WERI-Rb-1 (cell line): ENCODE measurements at regions not wholly inside any gene's neighbourhood (a gene's known extent, or its start where the extent isn't known, plus 50 kb on each side); places are given as distances from the start of the nearest gene placed in this dataset.

Source experiments
- DNase-seq: peaks from one replicate; pipeline ENCODE4 v3.0.0-alpha.2; 2020
- H3K27ac ChIP-seq: fragments of 250-450 bp; sonication (Bioruptor Pico); 2 replicates; pipeline ENCODE4 v1.5.1; 2020; ENCODE audit warnings: mild to moderate bottlenecking, moderate library complexity
- H3K27me3 ChIP-seq: fragments of 250-450 bp; sonication (Bioruptor Pico); 2 replicates; pipeline ENCODE4 v1.5.1; 2021; ENCODE audit warnings: mild to moderate bottlenecking, low read depth, moderate library complexity; ENCODE audit not compliant: insufficient read depth, severe bottlenecking
- H3K36me3 ChIP-seq: fragments of 250-450 bp; sonication (Bioruptor Pico); 2 replicates; pipeline ENCODE4 v1.5.1; 2020; ENCODE audit warnings: mild to moderate bottlenecking, moderate library complexity
- H3K4me3 ChIP-seq: 2 replicates; pipeline ENCODE4 v1.5.1; 2011; ENCODE audit warnings: low read depth, mild to moderate bottlenecking, control low read depth, low read length
- H3K9me3 ChIP-seq: fragments of 250-450 bp; sonication (Bioruptor Pico); 2 replicates; pipeline ENCODE4 v1.5.1; 2021; ENCODE audit warnings: mild to moderate bottlenecking, moderate library complexity; ENCODE audit not compliant: severe bottlenecking
- CTCF ChIP-seq: IDR thresholded peaks from 2 replicates; pipeline ENCODE4 v1.5.1; 2011; ENCODE audit warnings: low read depth, mild to moderate bottlenecking, control low read depth, inconsistent platforms, low read length

GRCh38 chr4:84085986-84086385 lies 413.1 kb downstream of the NKX6-1 start:
- TF ChIP-seq CTCF: peak; percentile 39; the same call in 1 of the 2 replicates
- Histone ChIP-seq H3K4me3 (no peak overlapping the region), H3K27me3 (no peaks in the 10 kb centered on the region), H3K27ac (peak overlapping the region; percentile 57), H3K9me3 (peaks cover 3% of the 10 kb centered on the region), H3K36me3 (no peaks in the 10 kb centered on the region)
- DNase-seq: peak; percentile 90

GRCh38 chr4:84070289-84070688 lies 428.8 kb downstream of the NKX6-1 start:
- TF ChIP-seq CTCF: no peak
- H3K4me3 ChIP-seq: no peak overlapping the region
- H3K9me3 ChIP-seq: no peaks in the 10 kb centered on the region
- DNase-seq: no peak
- no peaks in the 10 kb centered on the region for H3K36me3 ChIP-seq
- no peak overlapping the region for H3K27ac ChIP-seq
- H3K27me3 ChIP-seq: no peaks in the 10 kb centered on the region

- H3K4me3 ChIP-seq: no peak overlapping the region
- H3K27me3 ChIP-seq: no peaks in the 10 kb centered on the region
- TF ChIP-seq CTCF: no peak
- DNase-seq: peak; percentile 49
- H3K36me3 ChIP-seq: no peaks in the 10 kb centered on the region
- H3K27ac ChIP-seq: no peak overlapping the region
- no peaks in the 10 kb centered on the region for H3K9me3 ChIP-seq
Measured at GRCh38 chr4:84063619-84064018, 435.5 kb downstream of the NKX6-1 start.

GRCh38 chr4:84058201-84058600 lies 440.9 kb downstream of the NKX6-1 start:
- no peak for DNase-seq

GRCh38 chr4:84051639-84052038 lies 447.5 kb downstream of the NKX6-1 start:
- H3K27me3 ChIP-seq: no peaks in the 10 kb centered on the region
- H3K36me3 ChIP-seq: no peaks in the 10 kb centered on the region
- no peak for DNase-seq
- no peak for TF ChIP-seq CTCF
- H3K9me3 ChIP-seq: no peaks in the 10 kb centered on the region
- H3K27ac ChIP-seq: no peak overlapping the region
- no peak overlapping the region for H3K4me3 ChIP-seq

More at GRCh38 chr4:84058201-84058600, 440.9 kb downstream of the NKX6-1 start:
- H3K4me3 ChIP-seq: no peak overlapping the region
- no peaks in the 10 kb centered on the region for H3K27me3 ChIP-seq
- TF ChIP-seq CTCF: no peak
- no peak overlapping the region for H3K27ac ChIP-seq
- no peaks in the 10 kb centered on the region for H3K9me3 ChIP-seq
- no peaks in the 10 kb centered on the region for H3K36me3 ChIP-seq

GRCh38 chr4:84051089-84051488 lies 448.0 kb downstream of the NKX6-1 start:
- H3K27me3 ChIP-seq: no peaks in the 10 kb centered on the region

More at GRCh38 chr4:84051089-84051488, 448.0 kb downstream of the NKX6-1 start:
- no peak for DNase-seq
- Histone ChIP-seq H3K27ac (no peak overlapping the region), H3K4me3 (no peak overlapping the region), H3K36me3 (no peaks in the 10 kb centered on the region), H3K9me3 (no peaks in the 10 kb centered on the region)
- TF ChIP-seq CTCF: no peak
